Lower leg skin (tissue), 4 donors: ENCODE measurements at regions not wholly inside any gene's neighbourhood (a gene's known extent, or its start where the extent isn't known, plus 50 kb on each side); places are given as distances from the start of the nearest gene placed in this dataset.

Source experiments
- DNase-seq, 2 donors: peaks; one replicate each; pipeline ENCODE4 v3.0.0-alpha.2; 2019; ENCODE audit warnings: low spot score in 2 of 2
- H3K4me3 ChIP-seq: fragments of 200-600 bp; sonication (generic); 2 replicates; pipeline ENCODE4 v1.5.1; 2017; ENCODE audit warnings: mild to moderate bottlenecking, low read depth; ENCODE audit not compliant: poor library complexity, severe bottlenecking
- POLR2A ChIP-seq, 2 donors: fragments of 450-650 bp; IDR thresholded peaks; one replicate each; pipeline ENCODE4 v1.6.1; 2016 to 2017; ENCODE audit warnings: antibody characterized with exemption in 2 of 2, mild to moderate bottlenecking in 1 of 2, moderate library complexity in 1 of 2
- WGBS, 2 donors: methylation state at CpG; one replicate each; pipeline ENCODE4 v1.1.5; 2018; 5-methylcytosine and 5-hydroxymethylcytosine counted together
- intact Hi-C: fragments of 100-400 bp; cut with DNase I; formaldehyde crosslinking; loops from one replicate; pipeline ENCODE4 v1.15.0; 2023; ENCODE audit warnings: low total_unique reads
- TF ChIP-seq, protein P1 (sequence below), 3 donors: fragments of 450-650 bp; IDR thresholded peaks; one replicate each; pipeline ENCODE4 v1.5.1; 2016; ENCODE audit warnings: antibody characterized with exemption in 3 of 3, mild to moderate bottlenecking in 3 of 3, moderate library complexity in 2 of 3

DNA sequence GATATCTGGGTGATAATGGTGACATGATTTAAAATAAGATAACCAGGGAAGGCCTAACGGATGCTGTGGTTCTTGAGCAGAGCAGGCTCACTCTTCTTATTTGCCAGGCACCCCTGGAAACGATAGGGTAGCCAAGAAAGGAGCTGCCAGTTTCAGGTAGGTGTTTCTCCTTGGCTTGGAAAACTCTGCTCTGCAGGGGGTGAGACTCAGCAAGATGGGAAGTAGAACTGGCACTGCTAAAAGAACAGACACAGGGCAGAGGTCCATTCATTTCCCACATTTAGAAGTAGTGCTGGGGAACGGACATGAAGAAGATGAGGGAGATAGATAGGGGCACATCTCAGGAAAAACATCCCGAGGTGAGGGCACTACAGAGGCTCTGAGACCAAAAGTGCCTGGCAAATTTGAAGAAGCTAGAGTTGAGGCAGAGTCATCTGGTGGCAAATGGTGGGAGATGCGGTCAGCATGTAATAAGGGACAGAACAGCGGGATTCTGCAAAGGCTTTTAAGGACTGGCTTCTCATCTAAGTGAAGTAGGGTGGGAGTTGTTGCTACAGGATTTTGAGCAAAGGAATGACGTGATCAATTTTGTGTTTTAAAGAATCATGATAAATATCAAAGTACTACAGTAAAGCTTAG, 323.4 kb upstream of the PLSCR5 start:
- no peak for DNase-seq
- intact Hi-C loops, result no loop called here
- TF ChIP-seq, protein P1, sequence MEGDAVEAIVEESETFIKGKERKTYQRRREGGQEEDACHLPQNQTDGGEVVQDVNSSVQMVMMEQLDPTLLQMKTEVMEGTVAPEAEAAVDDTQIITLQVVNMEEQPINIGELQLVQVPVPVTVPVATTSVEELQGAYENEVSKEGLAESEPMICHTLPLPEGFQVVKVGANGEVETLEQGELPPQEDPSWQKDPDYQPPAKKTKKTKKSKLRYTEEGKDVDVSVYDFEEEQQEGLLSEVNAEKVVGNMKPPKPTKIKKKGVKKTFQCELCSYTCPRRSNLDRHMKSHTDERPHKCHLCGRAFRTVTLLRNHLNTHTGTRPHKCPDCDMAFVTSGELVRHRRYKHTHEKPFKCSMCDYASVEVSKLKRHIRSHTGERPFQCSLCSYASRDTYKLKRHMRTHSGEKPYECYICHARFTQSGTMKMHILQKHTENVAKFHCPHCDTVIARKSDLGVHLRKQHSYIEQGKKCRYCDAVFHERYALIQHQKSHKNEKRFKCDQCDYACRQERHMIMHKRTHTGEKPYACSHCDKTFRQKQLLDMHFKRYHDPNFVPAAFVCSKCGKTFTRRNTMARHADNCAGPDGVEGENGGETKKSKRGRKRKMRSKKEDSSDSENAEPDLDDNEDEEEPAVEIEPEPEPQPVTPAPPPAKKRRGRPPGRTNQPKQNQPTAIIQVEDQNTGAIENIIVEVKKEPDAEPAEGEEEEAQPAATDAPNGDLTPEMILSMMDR (IDR thresholded peaks at IDR 0.05), result no peak
- no peak overlapping the region for H3K4me3 ChIP-seq
- 77 to 81% methylated on average over 7 of the region's 7 CpGs for WGBS, 2 donors

DNA sequence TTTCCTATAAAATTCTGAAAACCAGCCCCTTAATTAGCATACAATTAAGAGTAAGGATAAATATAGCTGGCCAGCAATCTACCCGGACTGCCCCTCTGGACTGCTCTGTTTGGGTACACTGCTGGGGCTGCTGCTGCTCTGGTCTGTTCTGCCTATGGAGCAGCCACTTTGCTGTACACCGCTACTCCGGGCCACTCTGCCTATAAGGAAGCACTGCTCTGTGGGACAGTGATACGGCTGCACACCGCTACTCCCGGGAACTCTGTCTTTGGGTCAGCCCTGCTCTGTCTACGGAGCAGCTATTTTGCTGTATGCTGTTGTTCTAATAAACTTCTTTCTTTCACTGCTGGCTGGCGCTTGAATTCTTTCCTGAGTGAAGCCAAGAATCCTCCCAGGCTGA, 316.5 kb upstream of the PLSCR5 start:
- 90 to 93% methylated on average over 8 of the region's 8 CpGs for WGBS, 2 donors
- intact Hi-C loops, result no loop called here
- no peak for DNase-seq
- no peak overlapping the region for H3K4me3 ChIP-seq
- TF ChIP-seq POLR2A (IDR thresholded peaks at IDR 0.05), result no peak
- TF ChIP-seq, protein P1 (IDR thresholded peaks at IDR 0.05), result no peak

DNA sequence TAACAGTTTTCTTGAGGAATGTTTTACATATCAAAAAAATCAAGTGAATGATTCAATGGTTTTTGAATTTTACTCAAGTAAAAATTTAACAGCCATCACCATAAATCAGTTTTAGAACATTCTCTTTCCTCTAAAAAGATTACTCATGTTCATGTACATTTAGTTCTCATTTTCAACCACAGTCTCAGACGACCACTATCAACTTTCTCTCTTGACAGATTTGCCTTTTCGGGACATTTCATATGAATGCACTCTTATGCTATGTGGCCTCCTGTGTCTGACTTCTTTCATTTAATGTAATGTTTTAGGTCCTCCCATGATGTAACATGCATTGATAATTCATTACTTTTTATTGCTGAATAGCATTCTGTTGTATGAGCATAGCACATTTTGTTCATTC, 309.3 kb upstream of the PLSCR5 start:
- WGBS, 2 donors, result 78 to 81% methylated on average over 2 of the region's 2 CpGs
- H3K4me3 ChIP-seq, result no peak overlapping the region
- intact Hi-C loops, result no loop called here
- no peak for DNase-seq
- no peak for TF ChIP-seq POLR2A (IDR thresholded peaks at IDR 0.05)
- TF ChIP-seq, protein P1 (IDR thresholded peaks at IDR 0.05), result no peak

DNA sequence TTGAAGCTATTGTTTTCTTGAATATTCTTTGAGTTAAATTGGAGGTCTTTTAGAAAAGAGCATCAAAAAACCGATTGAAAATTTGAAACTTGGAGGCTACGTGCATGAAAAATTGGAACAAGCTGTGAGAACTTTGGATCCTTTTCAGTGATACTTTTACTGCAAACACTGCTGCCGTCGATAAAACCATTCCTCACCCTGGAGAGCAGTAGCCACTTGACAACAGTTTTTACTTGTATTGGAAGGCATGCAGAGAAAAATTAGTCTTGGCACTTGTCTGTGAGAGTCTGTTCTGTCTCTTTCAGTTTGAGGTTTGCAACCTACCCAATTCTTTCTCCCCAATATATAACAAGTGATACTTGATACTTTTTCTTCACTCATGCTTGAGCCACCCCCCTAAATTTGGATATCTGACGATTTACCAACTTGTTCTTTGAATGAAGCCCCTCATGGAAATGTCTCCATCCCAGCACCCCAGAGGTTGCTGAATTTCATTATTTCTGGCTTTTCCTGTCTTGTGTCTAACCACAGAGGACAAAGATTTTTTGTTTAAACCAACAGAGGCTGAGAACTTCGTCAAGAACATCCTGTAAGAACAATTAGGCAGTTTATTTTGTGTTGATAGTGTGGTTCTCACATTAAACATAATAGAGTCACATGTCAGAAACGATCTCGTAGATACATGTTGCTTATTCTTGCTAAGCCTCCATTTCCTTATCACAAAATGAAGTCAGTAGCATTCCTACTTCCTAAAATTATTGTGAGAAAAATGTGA, 307.3 kb upstream of the PLSCR5 start:
- H3K4me3 ChIP-seq, result no peak overlapping the region
- 43 to 44% methylated on average over 8 of the region's 8 CpGs for WGBS, 2 donors
- no peak for DNase-seq
- TF ChIP-seq POLR2A (IDR thresholded peaks at IDR 0.05), result no peak
- TF ChIP-seq, protein P1 (IDR thresholded peaks at IDR 0.05), result no peak
- intact Hi-C loops, result no loop called here

DNA sequence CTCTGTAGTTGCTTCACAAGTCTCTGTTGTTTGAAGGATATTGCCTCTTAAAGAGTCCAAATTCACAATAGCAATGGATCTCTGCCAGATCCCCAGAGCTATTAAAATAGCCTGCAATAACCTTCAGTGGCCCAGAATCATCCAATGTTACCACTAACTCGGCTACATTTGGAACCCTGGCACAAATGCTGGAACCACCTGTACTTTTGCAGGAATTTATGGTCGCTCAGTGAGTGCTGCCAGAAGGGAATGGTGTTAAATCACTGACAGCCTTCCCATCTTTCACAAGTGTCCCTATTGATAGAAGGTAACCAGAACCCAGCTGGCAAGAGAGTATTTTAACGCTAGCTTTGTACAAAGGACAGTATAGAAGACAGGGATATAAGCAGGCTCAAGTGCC, 298.8 kb upstream of the PLSCR5 start:
- intact Hi-C loops, result no loop called here
- no peak for DNase-seq
- no peak overlapping the region for H3K4me3 ChIP-seq
- 42 to 45% methylated on average over 3 of the region's 3 CpGs for WGBS, 2 donors
- TF ChIP-seq POLR2A (IDR thresholded peaks at IDR 0.05), result no peak
- TF ChIP-seq, protein P1 (IDR thresholded peaks at IDR 0.05), result no peak
